HEK293 (cell line): ENCODE measurements at regions not wholly inside any gene's neighbourhood (a gene's known extent, or its start where the extent isn't known, plus 50 kb on each side); places are given as distances from the start of the nearest gene placed in this dataset.

Experiments used
- CTCF ChIP-seq: fragments of 450-650 bp; formaldehyde crosslinking; IDR thresholded peaks from 2 replicates; pipeline ENCODE4 v1.5.1; 2016; ENCODE audit warnings: missing biosample characterization, missing genetic modification characterization
- ZNF138 ChIP-seq: fragments of 450-650 bp; formaldehyde crosslinking; IDR thresholded peaks from 2 replicates; pipeline ENCODE4 v1.5.1; 2016; ENCODE audit warnings: missing biosample characterization, missing genetic modification characterization, borderline replicate concordance
- ZNF202 ChIP-seq: fragments of 450-650 bp; formaldehyde crosslinking; IDR thresholded peaks from 2 replicates; pipeline ENCODE4 v1.5.1; 2016; ENCODE audit warnings: missing biosample characterization, missing genetic modification characterization, borderline replicate concordance
- ZNF394 ChIP-seq: fragments of 450-650 bp; formaldehyde crosslinking; IDR thresholded peaks from 2 replicates; pipeline ENCODE4 v1.5.1; 2016; ENCODE audit warnings: missing biosample characterization, missing genetic modification characterization, mild to moderate bottlenecking, moderate library complexity, borderline replicate concordance
- ZNF626 ChIP-seq: fragments of 450-650 bp; sonication (Bioruptor Pico); formaldehyde crosslinking; IDR thresholded peaks from 2 replicates; pipeline ENCODE4 v1.5.1; 2018; ENCODE audit warnings: missing biosample characterization, missing genetic modification characterization, inconsistent platforms
- ZNF768 ChIP-seq: fragments of 450-650 bp; formaldehyde crosslinking; IDR thresholded peaks from 2 replicates; pipeline ENCODE4 v1.5.1; 2018; ENCODE audit warnings: missing biosample characterization, mild to moderate bottlenecking, missing genetic modification characterization
- ZSCAN30 ChIP-seq: fragments of 450-650 bp; IDR thresholded peaks from 2 replicates; pipeline ENCODE4 v1.5.1; 2018; ENCODE audit warnings: missing biosample characterization, mild to moderate bottlenecking, missing genetic modification characterization, moderate library complexity
- ZXDB ChIP-seq: fragments of 450-650 bp; formaldehyde crosslinking; IDR thresholded peaks from 2 replicates; pipeline ENCODE4 v1.5.1; 2016; ENCODE audit warnings: missing biosample characterization, missing genetic modification characterization
- TF ChIP-seq, protein P1 (sequence below): fragments of 450-650 bp; formaldehyde crosslinking; conservative IDR thresholded peaks from 2 replicates; pipeline ENCODE4 v1.5.1; 2016; ENCODE audit warnings: low read depth, missing biosample characterization, missing genetic modification characterization
- TF ChIP-seq, protein P2 (sequence below): fragments of 450-650 bp; formaldehyde crosslinking; IDR thresholded peaks from 2 replicates; pipeline ENCODE4 v1.5.1; 2016; ENCODE audit warnings: missing biosample characterization, missing genetic modification characterization
- TF ChIP-seq, protein P3 (sequence below): fragments of 450-650 bp; IDR thresholded peaks from 2 replicates; pipeline ENCODE4 v1.5.1; 2018; ENCODE audit warnings: missing biosample characterization, missing genetic modification characterization
- TF ChIP-seq, protein P4 (sequence below): fragments of 450-650 bp; formaldehyde crosslinking; IDR thresholded peaks from 2 replicates; pipeline ENCODE4 v1.5.1; 2016; ENCODE audit warnings: missing biosample characterization, missing genetic modification characterization

DNA sequence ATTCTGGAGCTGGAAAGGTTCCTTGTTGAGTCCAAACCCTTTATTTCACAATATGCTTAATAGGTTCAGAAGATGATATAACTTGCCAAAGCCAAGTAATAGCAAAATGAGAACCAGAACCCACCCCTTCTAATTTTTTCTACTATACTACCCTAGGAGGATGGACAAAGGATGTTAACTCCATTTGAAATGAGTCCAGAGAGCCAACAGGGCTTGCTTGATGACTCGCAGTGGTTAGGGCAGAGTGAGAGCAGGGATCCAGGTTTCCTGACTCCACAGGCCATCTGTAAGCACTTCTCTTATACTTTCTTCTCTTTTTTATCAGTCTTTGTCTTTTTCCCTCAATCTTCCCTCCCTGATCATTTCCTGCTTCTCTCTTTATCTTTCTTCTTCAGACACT lies 668.1 kb downstream of the MED13L start:
- no peak for TF ChIP-seq ZXDB (tag by site-specific recombination)
- TF ChIP-seq ZNF626: no peak
- TF ChIP-seq ZNF138: no peak
- TF ChIP-seq, protein P1, sequence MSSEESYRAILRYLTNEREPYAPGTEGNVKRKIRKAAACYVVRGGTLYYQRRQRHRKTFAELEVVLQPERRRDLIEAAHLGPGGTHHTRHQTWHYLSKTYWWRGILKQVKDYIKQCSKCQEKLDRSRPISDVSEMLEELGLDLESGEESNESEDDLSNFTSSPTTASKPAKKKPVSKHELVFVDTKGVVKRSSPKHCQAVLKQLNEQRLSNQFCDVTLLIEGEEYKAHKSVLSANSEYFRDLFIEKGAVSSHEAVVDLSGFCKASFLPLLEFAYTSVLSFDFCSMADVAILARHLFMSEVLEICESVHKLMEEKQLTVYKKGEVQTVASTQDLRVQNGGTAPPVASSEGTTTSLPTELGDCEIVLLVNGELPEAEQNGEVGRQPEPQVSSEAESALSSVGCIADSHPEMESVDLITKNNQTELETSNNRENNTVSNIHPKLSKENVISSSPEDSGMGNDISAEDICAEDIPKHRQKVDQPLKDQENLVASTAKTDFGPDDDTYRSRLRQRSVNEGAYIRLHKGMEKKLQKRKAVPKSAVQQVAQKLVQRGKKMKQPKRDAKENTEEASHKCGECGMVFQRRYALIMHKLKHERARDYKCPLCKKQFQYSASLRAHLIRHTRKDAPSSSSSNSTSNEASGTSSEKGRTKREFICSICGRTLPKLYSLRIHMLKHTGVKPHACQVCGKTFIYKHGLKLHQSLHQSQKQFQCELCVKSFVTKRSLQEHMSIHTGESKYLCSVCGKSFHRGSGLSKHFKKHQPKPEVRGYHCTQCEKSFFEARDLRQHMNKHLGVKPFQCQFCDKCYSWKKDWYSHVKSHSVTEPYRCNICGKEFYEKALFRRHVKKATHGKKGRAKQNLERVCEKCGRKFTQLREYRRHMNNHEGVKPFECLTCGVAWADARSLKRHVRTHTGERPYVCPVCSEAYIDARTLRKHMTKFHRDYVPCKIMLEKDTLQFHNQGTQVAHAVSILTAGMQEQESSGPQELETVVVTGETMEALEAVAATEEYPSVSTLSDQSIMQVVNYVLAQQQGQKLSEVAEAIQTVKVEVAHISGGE: no peak
- TF ChIP-seq CTCF: no peak
- TF ChIP-seq, protein P2, sequence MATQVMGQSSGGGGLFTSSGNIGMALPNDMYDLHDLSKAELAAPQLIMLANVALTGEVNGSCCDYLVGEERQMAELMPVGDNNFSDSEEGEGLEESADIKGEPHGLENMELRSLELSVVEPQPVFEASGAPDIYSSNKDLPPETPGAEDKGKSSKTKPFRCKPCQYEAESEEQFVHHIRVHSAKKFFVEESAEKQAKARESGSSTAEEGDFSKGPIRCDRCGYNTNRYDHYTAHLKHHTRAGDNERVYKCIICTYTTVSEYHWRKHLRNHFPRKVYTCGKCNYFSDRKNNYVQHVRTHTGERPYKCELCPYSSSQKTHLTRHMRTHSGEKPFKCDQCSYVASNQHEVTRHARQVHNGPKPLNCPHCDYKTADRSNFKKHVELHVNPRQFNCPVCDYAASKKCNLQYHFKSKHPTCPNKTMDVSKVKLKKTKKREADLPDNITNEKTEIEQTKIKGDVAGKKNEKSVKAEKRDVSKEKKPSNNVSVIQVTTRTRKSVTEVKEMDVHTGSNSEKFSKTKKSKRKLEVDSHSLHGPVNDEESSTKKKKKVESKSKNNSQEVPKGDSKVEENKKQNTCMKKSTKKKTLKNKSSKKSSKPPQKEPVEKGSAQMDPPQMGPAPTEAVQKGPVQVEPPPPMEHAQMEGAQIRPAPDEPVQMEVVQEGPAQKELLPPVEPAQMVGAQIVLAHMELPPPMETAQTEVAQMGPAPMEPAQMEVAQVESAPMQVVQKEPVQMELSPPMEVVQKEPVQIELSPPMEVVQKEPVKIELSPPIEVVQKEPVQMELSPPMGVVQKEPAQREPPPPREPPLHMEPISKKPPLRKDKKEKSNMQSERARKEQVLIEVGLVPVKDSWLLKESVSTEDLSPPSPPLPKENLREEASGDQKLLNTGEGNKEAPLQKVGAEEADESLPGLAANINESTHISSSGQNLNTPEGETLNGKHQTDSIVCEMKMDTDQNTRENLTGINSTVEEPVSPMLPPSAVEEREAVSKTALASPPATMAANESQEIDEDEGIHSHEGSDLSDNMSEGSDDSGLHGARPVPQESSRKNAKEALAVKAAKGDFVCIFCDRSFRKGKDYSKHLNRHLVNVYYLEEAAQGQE (tag by site-specific recombination): no peak
- no peak for TF ChIP-seq ZNF768 (tag by site-specific recombination)
- TF ChIP-seq ZNF202: no peak
- TF ChIP-seq, protein P3, sequence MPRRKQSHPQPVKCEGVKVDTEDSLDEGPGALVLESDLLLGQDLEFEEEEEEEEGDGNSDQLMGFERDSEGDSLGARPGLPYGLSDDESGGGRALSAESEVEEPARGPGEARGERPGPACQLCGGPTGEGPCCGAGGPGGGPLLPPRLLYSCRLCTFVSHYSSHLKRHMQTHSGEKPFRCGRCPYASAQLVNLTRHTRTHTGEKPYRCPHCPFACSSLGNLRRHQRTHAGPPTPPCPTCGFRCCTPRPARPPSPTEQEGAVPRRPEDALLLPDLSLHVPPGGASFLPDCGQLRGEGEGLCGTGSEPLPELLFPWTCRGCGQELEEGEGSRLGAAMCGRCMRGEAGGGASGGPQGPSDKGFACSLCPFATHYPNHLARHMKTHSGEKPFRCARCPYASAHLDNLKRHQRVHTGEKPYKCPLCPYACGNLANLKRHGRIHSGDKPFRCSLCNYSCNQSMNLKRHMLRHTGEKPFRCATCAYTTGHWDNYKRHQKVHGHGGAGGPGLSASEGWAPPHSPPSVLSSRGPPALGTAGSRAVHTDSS (tag by site-specific recombination): no peak
- TF ChIP-seq, protein P4, sequence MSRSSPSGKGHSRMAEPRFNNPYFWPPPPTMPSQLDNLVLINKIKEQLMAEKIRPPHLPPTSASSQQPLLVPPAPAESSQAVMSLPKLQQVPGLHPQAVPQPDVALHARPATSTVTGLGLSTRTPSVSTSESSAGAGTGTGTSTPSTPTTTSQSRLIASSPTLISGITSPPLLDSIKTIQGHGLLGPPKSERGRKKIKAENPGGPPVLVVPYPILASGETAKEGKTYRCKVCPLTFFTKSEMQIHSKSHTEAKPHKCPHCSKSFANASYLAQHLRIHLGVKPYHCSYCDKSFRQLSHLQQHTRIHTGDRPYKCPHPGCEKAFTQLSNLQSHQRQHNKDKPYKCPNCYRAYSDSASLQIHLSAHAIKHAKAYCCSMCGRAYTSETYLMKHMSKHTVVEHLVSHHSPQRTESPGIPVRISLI (tag by site-specific recombination): no peak
- TF ChIP-seq ZNF394 (tag by site-specific recombination): no peak
- TF ChIP-seq ZSCAN30: no peak
